Suprapubic skin (tissue), 3 donors: ENCODE measurements at regions not wholly inside any gene's neighbourhood (a gene's known extent, or its start where the extent isn't known, plus 50 kb on each side); places are given as distances from the start of the nearest gene placed in this dataset.

Experiments
- POLR2AphosphoS5 ChIP-seq, 3 donors: sonication (generic); formaldehyde crosslinking; IDR thresholded peaks; one replicate each; pipeline ENCODE4 v1.6.1; 2017; ENCODE audit warnings: antibody characterized with exemption in 3 of 3
- TF ChIP-seq, protein P1 (sequence below), 2 donors: fragments of 200-600 bp in 1 of 2; fragments of 450-650 bp in 1 of 2; sonication (generic) in 1 of 2; IDR thresholded peaks; one replicate each; pipeline ENCODE4 v1.5.1; 2016 to 2019; ENCODE audit warnings: antibody characterized with exemption in 2 of 2, mild to moderate bottlenecking in 1 of 2, moderate library complexity in 1 of 2

DNA sequence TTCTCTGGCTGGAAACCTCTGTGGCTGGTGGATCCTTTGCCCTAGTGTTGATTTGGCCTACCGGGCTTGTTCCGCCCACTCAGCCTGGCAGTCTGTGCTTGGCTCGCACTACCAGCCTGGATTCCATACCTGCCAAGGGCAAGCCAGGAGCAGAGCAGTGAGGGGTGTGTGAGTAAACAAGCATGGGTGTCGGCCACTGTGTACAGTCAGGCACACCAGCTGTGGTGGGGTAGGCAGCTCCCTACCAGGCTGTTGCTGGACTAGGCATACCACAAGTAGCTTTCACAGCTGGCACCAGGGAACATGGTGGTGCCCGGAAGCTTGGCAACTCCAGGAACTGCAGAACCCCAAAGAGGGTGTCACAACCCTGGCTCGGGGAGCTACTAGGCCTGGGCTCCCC lies 942.9 kb upstream of the LRRN3 start:
- TF ChIP-seq, protein P1, sequence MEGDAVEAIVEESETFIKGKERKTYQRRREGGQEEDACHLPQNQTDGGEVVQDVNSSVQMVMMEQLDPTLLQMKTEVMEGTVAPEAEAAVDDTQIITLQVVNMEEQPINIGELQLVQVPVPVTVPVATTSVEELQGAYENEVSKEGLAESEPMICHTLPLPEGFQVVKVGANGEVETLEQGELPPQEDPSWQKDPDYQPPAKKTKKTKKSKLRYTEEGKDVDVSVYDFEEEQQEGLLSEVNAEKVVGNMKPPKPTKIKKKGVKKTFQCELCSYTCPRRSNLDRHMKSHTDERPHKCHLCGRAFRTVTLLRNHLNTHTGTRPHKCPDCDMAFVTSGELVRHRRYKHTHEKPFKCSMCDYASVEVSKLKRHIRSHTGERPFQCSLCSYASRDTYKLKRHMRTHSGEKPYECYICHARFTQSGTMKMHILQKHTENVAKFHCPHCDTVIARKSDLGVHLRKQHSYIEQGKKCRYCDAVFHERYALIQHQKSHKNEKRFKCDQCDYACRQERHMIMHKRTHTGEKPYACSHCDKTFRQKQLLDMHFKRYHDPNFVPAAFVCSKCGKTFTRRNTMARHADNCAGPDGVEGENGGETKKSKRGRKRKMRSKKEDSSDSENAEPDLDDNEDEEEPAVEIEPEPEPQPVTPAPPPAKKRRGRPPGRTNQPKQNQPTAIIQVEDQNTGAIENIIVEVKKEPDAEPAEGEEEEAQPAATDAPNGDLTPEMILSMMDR (IDR thresholded peaks at IDR 0.05) = no peak
- TF ChIP-seq POLR2AphosphoS5 (IDR thresholded peaks at IDR 0.05) = no peak
